HG02885 (cell line): ENCODE measurements at regions not wholly inside any gene's neighbourhood (a gene's known extent, or its start where the extent isn't known, plus 50 kb on each side); places are given as distances from the start of the nearest gene placed in this dataset.

Experiments
- ATAC-seq: cut with Tn5 transposase; IDR thresholded peaks from one replicate; pipeline ENCODE4 v1.9.1; 2021; ENCODE audit warnings: mild to moderate bottlenecking; ENCODE audit not compliant: unreplicated experiment, poor library complexity

DNA sequence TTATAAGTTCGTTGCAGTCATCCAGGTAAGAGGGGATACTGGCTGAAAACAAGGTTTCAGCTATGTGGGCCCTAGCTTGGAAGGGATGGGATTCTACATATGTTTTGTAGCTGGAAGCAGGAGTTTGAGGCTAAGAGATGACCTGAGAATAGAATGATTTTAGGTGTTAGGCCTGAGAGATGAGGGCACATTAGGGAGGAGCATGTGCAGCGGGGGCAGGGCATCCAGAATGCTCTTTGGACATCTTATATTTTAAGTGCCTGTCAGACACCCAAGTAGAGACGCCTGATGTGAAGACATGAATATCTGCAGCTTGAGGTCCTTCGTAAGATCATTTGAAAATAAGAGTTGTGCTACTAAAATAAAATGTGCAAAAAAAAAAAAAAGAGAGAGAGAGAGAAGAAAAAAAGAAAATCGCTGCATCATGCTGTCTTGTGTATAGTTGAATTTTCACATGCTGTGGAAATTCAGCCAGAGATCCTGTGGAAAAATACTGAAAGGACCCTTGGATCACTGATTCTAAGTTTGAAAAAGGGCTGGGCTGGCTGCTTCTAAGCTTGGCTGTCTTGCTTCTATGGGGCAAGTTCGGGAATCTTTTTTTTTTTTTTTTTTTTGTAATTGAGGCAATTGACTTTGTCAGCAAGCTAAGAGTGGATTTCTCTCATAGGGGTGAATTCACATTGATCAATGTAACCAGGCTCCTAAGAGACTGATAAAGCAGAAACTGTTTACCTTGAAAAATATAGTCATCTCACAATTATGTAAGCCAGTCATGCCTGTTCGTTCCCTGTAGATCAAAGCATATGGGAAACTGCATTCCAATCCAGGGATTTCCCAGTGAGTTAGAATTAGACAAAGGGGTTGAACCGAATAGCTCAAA, 341.0 kb upstream of the GATB start:
- ATAC-seq, result no peak

DNA sequence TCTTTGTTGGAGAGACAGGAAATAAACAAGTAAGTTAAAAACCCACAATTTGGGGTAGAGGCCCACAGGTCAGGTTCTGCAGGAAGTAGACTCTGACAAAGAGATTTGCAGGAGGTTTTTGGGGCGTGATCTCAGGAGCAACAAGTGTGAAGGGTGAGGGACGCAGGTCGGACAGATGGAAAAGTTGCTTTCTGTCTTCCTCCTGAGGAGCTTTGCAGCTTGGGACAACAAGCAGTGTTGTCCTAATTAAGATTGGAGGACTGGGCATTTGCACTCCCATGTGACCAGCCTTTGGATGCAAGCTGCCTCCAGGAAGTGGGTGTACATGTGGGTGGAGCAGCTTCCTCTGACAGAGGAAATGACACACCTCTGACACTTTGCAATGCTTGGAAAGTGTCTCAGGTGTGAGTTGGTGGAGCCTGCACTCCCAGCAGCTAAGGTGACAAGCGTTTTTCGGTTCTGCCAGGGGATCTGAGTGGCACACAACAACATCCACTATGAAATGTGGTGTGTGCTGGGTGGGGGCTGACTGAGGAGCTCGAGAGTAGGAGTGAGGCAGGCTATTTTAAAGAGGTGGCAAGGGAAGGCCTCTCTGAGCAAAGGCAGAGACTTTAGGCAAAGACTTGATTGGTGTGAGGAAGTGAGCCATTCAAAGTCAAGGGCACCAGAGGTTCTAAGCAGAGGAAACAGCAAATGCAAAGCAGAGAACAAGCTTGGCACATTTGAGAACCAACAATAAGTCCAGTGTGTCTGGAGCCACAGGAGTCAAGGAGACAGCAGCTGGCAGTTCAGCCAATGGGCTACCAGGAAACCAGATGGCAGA, 339.8 kb upstream of the GATB start:
- ATAC-seq, result peak; percentile 61

DNA sequence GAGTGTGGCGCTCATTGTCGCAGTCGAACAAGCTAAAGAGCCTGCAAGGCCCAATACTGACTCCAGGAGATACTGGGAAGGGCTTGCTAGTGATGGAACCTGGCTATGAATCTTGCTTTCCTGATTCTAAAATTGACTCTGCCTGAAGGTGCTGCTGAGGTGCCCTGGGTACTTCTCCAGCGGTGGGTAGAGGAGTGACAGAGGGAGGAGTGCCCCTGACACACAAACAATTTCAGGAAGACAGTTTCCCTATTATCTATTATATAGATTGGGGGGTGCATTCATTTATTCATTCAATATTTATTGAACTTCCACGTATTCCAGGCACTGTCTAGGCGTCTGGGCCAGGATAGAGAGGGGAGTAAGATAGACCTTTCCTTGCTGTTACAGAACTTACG, 339.2 kb upstream of the GATB start:
- ATAC-seq, result no peak

DNA sequence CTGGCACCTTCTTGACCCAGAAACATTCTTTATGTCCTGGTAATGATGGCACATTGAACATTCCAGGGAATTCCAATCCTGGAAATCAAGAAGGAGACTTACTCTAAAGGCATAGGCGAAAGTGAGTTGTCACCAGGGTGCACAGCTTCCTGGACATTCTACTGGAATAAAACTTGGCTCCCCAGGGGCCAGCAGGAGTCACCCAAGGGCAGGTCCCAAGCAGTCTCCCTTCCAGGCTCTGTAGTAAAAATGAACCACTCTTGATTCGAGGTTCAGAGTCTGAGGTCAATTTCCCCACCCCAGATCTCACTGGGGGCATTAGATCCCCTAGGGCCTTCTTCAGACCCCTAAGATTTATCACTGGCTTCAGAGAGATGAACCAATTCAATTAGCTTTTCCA, 338.7 kb upstream of the GATB start:
- ATAC-seq, result no peak

DNA sequence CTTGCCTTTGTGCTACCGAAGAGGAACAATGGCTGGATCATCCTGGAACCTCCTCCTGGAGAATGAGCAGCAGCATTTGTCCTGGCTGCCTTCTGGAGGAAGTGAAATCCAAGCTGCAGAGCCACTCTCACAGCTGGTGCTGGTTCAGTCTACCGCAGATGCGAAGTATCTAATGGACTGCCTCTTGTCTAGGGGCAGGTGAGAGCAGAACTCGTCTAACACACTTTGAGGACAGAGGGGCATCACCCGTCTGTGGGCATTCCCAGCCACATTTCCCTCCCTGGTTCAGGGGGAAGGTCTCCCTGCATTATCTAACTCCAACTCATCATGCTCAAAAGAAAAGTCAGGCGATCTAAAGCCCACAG, 338.2 kb upstream of the GATB start:
- no peak for ATAC-seq

DNA sequence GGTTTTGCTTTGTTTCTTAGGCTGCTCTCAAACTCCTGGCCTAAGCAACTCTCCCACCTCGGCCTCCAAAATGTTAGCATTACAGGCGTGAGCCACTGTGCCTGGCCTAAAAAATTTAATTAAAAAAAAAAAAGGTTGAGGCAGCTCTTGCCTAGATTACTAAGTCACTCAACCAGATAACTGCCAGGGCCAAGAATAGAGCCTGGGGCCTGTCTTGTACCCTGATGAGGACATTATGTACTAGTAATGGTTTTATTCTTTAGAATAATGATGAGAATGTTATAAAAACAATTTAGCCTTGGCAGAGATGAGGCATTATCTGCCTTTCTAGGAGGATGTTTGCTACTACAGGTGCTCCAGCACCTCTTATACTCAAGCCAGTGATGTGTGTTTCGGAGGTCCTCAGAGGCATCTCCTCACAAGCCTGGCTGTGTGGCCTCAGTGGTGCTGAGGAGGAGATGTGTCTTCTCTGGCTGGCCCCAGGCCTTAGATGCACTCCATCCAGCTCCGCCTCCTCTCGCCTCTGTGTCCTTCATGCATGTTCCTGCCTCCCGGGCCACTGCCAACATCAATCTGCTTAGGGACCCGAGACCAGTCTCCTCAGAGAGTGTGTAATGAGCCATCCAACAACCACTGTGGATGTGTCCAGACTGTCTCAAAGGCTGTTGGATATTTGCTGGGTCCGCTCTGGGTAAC, 337.7 kb upstream of the GATB start:
- no peak for ATAC-seq

DNA sequence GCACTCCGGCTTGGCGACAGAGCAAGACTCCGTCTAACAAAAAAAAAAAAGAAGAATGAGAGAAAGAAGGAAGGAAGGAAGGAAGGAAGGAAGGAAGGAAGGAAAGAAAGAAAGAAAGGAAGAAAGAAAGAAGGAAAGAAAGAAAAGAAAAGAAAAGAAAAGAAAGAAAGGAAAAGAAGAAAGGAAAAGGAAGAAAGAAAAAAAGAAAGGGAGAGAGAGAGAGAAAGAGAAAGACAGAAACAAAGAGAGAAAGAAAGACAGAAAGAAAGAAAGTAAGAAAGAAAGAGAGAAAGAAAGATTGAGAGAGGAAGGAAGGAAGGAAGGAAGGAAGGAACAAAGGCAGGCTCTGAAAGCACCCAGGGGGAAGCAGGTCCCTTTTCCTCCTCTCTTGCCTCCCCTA, 336.6 kb upstream of the GATB start:
- no peak for ATAC-seq

DNA sequence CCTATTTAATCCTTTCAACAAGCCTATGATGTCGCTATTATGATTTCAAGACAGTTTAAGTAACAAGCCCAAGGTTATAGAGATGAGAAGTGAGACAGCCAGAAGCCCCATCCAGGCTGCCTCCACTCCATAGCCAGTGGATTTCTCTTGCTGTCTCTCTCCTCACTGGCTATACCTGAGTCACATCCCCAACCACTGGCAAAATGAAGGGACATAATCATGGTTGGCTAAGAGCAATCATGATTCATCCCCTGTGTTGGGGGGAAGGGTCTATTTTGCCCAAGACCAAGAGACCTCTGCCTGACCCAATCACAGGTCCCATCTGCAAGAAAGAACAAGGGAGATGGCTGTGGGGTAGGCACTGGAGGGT, 334.9 kb upstream of the GATB start:
- no peak for ATAC-seq

DNA sequence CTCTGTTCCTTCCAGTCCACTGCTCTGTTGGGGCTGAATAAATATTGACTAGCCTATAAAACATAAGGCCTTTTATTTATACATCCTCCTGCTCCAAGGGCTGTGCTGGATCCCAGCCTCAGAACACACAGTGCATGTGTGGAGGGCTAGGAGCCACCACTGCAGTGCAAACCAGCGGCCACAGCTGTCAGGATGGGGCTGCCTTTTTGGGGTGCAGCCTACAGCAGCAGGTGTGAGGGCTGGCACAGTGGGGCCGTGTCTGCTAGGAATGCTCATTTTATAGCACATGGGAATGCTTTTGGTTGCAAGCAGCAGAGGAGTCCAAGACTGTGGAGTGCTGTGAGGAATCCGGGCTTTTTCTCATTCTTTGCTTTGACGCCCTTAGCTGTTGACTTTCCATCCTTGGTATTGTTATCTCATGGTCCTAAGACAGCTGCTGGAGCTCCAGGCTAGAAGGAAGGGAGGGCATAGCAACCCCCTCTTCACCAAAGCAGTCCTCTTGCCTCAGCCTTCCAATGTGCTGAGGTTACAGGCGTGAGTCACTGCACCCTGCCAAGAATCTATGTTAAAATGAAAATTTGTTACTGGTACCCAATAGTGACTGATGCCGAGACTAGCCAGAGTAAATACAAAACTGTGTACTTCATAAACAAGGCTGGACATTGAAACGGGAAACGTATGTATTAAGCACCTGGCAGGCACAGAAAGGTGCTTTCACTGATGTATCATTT, 334.3 kb upstream of the GATB start:
- no peak for ATAC-seq

DNA sequence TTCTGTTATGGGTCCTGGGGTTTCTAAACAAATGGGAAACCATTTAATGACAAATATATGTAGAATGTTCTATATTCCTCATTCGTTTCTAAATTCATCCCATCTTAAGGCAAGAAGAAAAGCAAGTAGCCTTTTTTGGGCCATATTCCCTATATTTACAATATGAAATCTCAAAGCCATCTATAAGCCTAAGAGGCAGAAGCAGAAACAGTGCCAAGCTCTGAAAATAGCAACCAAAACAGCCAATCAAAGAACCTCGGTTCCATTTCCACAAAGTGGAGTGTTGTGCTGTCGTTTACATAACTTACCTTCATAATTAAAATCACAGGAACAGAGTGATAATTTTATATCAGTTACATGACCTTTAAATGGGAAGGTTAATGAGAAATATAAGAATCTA, 330.6 kb upstream of the GATB start:
- no peak for ATAC-seq

DNA sequence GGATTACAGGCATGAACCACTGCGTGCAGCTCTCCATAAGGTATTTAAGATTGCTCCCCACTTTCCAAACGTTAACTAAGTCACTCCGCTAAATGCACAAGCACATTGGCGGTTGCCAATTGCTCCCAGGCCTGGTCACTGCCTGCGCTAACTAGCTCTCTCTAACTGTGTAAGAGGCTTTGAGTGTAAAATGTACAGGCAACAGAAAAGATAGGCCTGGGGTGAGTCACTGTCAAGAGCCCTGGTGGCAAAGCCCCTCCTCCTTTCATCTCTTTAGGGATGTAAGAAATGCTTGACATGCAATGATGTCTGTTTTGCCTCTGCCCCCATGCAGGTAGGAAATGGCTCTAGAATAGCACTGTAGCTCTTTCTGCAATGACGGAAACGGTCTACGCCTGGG, 329.7 kb upstream of the GATB start:
- ATAC-seq, result no peak

DNA sequence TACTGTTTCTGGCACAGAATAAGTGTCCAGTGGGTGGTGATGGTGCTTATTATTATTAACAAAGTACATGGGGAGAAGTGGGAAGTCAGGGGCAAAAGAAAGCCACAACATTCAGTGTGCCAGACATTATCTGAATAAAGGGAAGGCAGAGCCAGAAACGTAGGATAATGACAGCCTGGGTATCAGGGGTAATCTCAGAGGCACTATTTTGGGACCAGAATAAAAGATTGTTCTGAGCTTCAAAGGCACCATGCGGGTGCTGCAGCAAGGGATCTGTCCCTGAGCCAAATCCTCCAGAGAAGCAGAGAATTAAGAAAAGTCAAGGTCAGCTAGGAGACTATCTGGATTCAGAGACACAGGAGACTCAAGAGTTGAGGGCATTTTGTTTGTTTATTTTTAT, 328.8 kb upstream of the GATB start:
- no peak for ATAC-seq

DNA sequence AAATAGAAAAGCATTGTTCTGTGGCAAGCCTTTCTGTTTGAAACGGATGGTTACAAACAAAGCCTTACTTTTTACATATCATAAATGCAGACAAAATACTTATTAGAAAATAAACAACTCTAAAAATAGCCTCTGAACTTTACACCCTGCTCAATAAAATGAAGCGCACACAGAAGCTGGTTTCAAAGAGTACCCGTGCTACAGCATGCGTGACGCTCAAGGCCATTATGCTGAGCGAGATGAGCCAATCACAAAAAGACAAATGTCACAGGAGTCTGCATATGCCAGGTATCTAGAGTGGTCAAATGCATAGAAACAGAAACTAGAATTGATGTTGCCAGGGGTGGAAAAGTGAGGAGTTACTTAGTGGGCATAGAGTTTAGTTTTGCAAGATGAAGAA, 326.5 kb upstream of the GATB start:
- ATAC-seq, result no peak

DNA sequence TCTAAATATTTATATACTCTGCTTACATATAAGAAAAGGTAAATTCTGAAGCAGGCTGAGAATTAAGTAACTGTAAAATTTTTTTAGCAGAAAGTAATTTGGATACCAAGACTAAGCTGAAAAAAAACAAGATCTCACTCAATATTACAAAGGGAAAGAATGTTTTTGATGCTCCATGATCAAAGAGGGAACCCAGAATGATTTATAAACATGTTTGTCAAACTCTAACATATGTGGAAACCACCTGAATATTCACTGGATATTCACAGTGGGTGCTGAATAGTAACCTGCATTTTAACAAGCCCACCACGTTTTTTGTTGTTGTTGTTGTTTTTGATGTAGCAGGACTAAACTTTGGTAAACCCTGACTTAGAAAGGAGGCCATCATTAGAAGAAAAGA, 324.9 kb upstream of the GATB start:
- no peak for ATAC-seq

DNA sequence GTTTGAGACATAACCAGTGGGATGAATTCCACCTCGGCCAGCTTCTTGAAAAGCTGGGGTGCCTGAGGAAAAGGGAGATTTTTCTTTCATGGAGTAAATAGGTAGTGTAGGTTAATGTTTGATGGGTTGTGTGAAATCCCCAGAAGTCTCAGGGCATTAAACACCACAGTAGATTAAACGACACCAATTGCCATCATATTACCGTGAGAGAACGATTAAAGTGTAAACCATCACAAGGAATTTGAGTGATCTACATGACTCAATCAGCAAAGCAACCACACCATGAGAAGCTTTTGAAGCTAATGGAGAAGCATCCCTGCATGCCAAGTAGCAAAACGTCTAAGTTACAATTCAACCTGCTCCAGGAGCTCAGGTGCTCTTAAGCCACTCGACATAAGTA, 322.5 kb upstream of the GATB start:
- no peak for ATAC-seq

DNA sequence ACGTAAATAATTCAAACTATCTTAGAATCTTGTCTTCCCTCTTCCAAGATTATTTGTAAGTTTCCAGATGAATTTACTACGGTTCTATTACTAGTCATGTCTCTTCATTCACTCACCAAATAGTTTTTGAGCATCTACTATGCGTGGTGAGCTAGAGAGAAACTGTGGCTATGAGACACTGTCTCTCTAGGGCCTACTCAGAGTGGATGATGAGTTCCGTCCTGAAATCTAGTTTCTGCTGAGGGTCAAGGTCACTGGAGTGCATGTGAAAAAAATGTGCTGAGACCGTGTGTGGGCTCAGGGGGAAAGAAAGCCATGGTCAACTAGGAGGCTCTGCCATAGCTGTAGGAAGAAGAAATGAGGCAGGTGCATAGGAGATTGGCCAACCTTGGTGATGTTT, 320.2 kb upstream of the GATB start:
- ATAC-seq, result peak; percentile 57

DNA sequence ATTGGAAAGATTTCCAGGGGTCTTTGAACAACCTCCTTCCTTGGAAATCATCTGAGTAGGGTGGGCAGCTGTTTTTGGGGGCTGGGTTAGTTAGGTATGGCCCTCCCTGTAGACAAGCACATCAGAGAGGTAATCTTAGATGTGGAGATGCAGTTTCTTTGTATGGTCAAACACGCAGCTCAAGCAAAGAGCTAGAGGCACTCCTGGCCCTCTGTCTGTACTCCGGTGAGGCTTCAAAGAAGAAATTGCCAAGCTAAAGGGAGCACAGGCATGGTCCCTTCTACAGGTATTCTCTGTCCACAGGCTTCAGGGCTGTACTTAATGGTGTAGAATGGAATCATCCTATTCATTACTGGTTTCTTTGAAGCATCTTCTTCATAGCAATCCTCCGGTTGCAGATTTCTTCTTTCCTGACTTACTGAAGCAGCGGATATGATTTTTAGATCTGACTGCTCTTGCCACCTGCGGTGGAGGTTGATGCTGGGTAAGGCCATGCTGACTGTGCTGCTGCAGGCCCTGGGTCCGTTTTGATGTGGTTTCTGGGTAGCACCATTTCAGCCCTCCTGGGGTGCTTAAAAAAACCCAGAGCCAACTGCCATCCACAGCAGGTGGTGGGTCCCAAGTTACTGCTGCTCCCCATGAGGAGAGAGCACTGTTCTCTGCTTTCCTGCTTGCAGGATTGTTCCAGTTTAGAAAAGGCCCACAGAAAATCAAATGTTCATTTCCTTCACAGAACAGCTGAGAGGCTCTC, 318.9 kb upstream of the GATB start:
- no peak for ATAC-seq

DNA sequence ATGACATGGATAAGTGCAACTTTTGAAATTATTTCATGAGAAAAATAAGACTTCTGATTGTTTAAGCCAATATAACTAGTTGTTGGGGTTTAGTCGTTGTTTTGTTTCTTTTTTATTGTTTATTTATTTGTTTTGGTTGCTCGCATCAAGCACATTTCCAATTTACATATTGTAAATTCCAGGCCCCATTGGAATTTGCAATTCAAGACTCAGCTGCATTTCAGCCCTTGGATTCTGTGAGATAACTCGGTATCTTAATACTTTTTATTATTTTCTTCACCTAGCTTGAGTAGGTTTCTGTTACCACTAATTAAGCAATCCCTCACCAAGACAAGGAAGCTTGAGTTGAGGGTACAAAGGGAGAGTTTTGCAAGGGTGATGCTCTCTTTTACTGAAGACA, 318.3 kb upstream of the GATB start:
- no peak for ATAC-seq

DNA sequence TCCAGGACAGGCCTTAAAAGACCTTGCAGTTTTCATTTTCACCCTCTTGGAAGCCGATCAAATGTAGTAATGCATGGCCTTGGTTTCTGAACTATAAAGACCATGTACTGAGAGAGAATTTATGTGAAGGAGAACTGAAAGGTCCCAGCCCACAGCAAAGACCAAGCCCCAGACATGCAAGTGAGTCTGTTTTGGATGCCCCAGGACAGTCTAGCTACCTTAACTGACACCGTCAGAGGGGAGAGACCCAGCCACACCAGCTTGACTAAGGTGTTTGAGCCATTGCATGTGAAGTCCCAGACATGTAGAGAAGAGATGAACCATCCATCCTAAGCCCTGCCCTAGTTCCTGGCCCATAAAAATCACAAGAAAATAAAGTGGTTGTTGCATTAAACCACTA, 316.8 kb upstream of the GATB start:
- no peak for ATAC-seq
